NCI-H187 treated with DMSO at 0.1 percent for 48 hours (cell line): ENCODE measurements at regions not wholly inside any gene's neighbourhood (a gene's known extent, or its start where the extent isn't known, plus 50 kb on each side); places are given as distances from the start of the nearest gene placed in this dataset.

Source experiments
- DNase-seq: peaks from one replicate; lab custom pipeline; 2025; lab: John Stamatoyannopoulos, UW

DNA sequence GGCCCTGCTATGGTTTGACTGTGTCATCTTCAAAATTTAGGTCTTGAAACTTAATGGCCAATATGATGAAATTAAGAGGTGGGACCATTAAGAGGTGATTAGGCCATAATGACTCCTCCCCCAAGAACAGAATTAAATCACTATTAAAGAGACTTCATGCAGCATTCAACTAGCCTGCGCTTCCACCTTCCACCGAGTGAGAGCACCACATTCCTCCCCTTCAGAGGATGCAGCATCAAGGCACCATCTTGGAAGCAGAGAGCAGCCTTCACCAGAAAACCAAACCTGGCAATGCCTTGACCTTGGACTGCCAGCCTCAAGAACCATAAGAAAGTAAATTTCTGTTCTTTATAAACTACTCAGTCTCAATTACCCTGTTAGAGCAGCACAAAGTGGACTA, 371.1 kb upstream of the NFE2L3 start:
- DNase-seq = no peak

DNA sequence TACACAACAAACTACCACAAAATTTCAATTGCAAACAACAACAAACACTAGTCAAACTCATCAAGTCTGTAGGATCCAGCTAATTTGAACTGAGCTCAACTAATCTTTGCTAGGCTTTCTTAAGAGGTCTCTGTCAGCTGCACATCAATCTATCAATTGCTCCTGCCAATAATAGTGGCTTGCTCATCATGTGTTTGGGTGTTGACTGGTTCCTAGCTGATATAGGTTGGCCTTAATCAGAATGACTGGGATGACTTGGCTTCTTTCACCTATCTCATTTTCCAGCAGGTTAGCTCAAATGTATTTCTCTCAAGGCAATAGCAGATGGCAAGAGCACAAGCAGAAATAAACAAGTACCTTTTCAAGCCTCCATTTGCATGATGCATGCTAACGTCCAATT, 370.3 kb upstream of the NFE2L3 start:
- no peak for DNase-seq

DNA sequence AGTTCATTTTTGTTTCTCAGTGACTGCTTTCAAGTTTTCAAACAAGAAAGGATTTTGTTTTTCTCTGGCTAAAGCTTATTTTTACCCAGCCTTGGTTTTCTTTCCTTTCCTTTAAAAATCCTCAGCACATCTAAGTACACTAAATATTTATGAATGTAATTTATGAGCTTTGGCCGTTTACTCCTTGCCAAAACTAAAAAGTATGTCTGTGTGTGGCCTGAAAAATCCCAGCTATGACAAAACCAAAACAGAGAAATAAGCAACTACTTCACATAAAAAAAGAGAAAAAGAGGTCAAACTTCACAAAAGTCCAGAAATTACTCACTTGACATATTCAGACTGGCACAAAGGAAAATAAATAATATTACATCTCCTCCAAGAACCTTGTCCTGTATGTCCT, 365.1 kb upstream of the NFE2L3 start:
- DNase-seq = no peak

DNA sequence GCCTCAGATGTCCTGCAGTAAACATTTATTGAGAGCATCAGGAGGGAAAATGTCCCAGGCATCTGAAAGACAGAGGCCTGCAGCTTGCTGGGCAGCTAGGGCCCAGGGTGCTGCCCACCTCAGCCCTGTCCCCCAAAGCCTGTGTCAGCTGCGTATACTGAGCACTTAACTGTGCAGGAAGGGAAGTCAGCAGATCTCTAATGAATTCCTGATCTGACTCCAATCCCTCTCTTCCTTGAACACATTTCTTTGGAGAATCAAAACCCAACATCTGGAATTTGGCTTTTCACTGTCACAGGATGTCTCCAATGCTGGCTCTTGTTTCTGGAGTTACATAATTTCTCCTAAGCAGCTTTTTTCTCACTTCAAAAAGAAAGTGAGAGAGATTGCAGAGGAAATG, 364.7 kb upstream of the NFE2L3 start:
- no peak for DNase-seq

DNA sequence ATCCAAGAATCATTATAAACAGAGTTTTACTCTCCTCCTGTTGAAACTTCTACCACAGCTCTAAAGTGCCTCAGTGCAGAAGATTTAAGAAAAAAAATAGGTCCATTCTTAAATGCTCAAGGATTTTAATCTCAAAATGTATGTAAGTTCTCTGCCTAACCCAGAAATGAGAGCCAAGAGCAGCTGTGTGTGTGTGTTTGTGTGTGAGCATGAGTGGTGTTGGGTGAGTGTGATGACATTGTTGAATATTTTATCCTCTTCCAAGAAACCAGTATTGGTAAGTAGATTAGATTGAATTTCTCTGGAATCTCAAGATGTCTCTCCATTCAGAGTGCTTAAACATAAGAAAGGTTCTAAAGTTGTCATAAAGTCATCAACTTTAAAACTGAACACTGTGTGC, 363.6 kb upstream of the NFE2L3 start:
- no peak for DNase-seq

- DNase-seq = no peak
These were observed 362.9 kb upstream of the NFE2L3 start for GRCh38 chr7:25788961-25789620.

DNA sequence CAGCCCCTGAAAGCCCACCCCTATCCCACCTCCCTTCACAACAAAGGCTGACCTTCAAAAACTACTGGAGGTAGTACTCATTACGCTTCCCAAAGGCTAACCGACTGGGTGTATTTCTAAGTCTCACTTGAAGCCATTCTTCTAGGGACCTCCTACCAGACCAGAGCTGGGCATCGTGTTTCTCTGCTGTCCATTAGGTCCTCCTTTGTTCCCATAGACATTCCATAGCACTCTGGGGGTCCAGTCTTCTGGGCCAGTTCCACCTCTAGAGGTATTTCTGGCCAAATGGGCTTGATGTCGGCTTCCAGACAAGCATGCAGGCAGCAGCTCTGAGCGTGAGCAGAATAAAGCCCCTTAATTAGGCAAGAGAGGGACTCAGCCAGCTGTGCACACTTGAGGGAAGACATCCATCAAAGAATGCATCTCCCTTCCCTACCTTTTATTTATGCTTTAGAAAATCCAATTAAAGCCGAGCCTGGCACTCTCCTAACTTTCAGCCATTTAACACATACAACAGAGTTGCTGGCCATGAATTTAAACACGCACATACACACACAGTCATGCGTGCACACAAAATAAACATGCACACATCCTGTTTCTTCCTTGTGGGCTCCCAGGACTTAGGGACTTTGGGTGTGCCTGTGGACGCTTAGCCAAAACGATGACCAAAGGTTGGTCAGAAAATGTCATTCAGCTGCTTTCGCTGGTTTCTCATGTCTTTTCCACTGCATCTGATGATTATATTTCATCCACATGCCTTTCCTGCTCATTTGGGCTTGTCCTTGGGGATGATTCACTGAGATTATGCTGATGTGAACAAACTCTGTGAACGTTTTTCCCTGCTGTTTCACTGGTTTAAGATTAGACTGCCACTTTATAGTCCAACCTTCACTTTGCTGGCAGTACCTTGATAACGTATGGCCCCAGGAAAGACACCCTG, 362.0 kb upstream of the NFE2L3 start:
- DNase-seq = peak; percentile 15

DNA sequence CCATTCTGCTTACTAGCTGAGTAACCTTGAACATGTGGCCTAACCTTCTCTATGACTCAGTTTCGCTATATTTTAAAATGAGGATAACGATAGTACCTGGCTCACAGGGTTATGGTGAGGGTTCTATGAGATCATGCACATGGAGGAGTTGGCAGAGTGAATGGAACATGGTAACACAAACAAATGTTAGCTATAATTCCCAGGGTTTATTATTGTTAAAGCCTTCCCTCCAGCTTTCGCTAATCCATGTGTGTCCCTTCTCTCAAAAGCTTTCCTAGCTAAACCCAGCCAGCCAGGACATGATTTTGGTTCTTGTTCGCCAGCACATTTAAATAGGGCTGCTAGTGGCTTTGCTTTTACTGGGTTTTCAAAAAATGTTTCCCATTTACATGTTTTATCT, 361.0 kb upstream of the NFE2L3 start:
- DNase-seq = no peak

DNA sequence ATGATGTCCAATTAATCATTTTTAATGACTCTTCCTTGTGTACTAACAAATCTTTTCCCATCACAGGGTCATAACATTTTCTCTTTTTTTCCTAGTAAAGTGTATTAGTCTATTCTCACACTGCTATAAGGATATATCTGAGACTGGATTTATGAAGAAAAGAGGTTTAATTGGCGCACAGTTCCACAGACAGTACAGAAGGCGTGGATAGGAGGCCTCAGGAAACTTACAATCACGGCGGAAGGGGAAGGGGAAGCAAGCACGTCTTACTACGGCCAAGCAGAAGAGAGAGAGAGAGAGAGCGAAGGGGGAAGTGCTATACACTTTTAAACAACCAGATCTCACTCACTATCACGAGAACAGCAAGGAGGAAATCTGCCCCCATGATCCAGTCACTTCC, 359.4 kb upstream of the NFE2L3 start:
- no peak for DNase-seq

DNA sequence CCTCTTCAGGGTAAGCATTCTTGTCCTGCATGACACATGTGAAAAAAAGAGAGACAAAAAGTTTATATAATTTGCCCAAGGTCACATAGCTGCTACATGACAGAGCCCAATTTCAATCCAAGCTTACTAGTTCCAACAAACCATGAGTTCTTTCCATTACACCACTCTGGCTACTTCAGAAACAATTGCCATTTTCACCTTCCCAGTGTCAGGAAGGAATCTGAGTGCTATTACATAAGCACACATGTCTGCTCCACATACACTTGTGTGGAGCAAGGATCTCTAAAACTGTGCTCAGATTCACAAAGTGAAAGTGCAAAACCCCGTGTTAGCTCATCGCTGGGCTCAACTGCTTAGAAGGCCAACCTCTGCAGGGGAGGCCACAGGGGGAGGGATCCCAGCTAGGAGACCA, 356.2 kb upstream of the NFE2L3 start:
- DNase-seq = no peak

DNA sequence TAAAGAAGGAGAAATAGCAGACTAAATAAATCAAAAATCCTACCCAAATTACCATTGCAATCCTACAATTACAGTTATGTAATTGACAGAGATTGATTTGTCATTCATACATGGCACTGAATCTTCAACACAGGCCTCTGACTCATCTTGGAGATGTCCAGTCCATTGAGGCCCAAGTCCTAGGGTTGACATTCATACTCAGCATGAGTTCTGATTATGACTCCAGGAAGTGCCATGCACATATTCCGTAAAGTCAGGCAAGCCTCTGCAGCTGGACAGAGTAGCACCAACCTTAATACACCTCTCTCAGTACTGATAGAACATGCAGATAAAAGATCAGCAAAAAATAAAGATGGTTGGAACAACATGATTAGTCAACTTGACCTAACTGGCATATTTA, 353.7 kb upstream of the NFE2L3 start:
- no peak for DNase-seq

DNA sequence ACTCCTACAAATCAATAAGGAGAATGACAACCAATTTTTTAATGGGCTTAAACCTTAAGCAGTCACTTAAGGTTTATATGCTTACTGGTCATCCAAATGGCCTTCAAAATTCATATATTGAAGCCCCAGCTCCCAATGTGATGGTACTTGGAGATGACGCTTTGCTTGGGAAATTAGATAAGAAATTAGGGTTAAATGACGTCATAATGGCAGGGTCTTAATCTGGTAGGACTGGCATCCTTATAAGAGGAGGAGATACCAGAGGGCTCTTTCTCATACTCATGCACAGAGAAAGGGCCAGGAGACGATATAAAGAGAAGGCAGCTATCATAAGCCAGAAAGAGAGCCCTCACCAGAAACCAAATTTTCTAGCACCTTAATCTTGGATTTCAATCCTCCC, 350.8 kb upstream of the NFE2L3 start:
- DNase-seq = no peak

- DNase-seq = no peak
These were observed 349.9 kb upstream of the NFE2L3 start for GRCh38 chr7:25802057-25802456.

DNA sequence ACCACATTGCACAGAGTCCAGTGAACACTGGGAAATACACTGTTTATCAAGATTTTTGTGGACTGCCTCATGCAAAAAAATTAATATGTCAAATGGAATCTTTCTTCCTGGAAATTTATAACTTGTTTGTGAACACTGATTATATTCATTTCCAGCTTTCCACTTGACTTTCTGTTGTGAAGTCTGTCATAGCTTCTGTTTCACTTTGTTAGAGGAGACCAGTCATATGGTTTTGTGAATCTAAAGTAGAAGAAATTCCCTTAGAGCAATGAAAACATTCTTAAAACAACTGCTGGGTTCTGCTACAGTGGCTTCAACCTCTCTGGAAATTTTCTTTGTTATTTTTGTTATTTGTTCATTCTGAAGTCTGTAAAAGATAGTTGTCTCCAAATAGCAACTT, 349.5 kb upstream of the NFE2L3 start:
- DNase-seq = no peak

DNA sequence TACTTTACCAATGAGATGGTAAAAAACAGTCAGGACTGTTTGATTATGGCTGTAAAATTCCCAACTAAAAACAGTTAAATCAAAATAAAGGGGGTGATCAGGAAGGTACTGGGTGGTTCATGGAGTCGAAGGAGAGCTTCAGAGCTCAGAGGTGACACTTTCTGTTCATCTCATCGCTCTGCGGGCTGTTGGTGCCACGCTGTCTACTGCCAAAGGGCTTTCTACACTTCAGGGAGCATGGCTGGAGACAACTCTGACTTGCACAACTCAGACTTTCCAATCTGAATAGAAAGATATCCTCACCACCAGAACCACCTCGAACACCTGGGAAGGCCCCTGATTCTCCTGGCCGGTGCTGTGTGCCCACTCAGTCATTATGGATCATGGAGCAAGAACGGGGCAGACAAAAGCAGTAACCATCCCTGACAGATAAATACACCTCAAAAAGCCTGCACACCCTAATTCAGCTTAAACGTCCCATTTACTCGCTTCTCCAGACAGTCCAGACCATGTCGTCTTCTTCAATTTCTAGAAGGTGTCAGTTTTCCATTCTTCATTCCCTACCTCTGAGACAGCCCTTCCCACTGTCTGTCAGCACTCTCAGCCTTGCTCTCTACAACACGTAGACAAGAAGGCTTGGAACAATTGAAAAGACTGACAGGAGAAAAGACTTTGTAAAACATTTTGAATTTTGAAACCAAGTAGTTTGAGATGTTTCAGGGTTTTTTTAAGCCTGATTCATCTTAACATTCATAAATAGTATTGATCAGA, 348.7 kb upstream of the NFE2L3 start:
- DNase-seq = no peak

- no peak for DNase-seq
These were observed 347.8 kb upstream of the NFE2L3 start for GRCh38 chr7:25804154-25804553.

GRCh38 chr7:25805027-25805687, 346.8 kb upstream of the NFE2L3 start:
- DNase-seq = no peak

GRCh38 chr7:25807086-25807611, 344.8 kb upstream of the NFE2L3 start:
- no peak for DNase-seq

GRCh38 chr7:25809441-25809840, 342.6 kb upstream of the NFE2L3 start:
- no peak for DNase-seq

GRCh38 chr7:25812086-25812850, 339.7 kb upstream of the NFE2L3 start:
- DNase-seq = no peak

GRCh38 chr7:25813381-25813780, 338.6 kb upstream of the NFE2L3 start:
- DNase-seq = no peak
